Activated CD4-positive, alpha-beta T cell treated with anti-CD3 and anti-CD28 coated beads, Interleukin-2, amount 50 U/mL, for 48 hours (primary cell): ENCODE measurements at regions not wholly inside any gene's neighbourhood (a gene's known extent, or its start where the extent isn't known, plus 50 kb on each side); places are given as distances from the start of the nearest gene placed in this dataset.

ENCODE experiments used
- DNase-seq, 2 experiments: peaks; one replicate each; pipeline ENCODE4 v3.0.0-alpha.2; 2020

- DNase-seq: no peak
These were observed 472.7 kb upstream of the NR2F2 start for GRCh38 chr15:95857758-95858157.

DNA sequence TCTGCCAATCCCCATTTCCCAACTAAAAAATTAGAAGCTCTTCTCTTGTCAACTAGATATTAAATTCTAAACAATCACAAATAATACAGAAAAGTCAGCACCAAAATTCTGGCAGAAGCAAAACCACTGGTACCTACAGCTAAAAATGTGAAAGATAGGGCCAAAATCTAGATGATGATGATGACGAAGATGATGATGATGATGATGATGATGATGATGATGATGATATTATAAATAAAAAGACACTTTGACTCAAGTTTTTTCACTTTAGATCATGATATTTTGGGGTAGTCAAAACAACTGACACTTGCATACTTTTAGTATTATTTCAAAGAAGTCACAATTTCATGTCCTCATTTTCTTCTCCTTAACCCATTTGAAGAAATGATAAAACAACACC is 470.1 kb upstream of the NR2F2 start:
- no peak for DNase-seq

DNA sequence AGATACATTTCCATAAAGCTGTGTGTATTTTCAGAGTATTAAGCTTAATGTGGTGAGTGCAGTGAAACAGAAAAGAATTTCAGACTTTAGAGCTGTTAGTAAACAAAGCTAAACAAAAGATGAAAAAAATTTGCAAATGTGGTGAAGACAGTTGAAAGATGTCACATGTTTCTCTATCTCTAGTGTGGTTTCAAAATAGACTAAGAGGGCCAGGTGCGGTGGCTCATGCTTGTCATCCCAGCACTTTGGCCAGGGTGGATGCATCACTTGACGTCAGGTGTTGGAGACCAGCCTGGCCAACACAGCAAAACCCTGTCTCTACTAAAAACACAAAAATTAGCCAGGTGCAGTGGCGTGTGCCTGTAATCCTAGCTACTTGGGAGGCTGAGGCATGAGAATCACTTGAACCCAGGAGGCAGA is 466.0 kb upstream of the NR2F2 start:
- DNase-seq: no peak

- no peak for DNase-seq
These were observed 465.2 kb upstream of the NR2F2 start for GRCh38 chr15:95865330-95865739.

DNA sequence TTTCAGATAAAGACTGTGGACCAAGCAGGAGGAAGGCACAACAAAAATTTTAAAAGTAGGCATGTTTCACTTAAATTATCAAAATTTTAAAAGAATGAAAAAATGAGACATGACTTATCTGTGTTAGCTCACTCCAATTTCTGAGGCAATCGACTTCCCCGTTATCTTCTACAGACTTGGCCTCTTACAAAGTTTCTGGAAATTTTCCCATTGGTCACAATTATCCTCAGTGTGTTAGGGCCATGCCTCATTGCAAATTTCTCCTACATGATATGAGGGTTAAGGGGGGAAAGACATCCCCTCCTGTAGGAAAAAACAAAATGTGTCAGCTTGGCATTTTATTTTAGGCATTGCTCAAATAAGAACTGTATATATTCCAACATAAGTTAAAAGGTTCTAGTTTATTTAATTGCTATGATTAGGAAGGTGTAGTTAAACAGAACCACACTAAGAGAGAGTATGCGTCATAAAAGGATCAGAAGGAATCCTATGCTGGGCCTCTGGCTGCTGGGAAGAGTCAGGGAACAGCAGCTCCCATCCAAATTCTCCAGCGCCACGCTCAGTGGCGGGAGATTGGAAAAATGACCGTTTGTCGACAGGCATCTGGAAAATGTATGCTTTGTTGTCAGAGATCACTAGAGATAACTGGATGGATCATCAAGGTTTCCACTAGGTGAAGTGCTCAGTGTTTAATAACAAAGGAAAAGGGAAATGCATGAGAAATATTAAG is 463.6 kb upstream of the NR2F2 start:
- no peak for DNase-seq

DNA sequence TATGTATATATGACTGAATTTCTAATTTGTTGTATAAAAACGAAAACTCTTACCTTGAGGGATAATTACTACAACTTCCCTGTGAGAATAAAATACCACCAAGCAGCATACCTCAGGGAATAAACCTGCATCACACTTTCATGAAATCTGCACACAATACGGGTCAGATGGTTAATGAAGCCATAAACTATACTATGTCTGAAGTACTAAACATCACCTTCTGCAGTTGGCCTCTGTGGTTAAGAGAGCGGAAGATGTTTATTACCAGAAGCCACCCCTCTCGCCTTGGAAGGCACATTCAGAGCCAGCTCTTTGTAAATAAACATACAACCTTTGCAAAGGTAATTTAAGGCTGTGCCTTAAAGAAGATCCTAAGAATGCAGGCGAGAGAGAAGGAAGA is 462.1 kb upstream of the NR2F2 start:
- no peak for DNase-seq

GRCh38 chr15:95868970-95869369 is 461.5 kb upstream of the NR2F2 start:
- no peak for DNase-seq

- no peak for DNase-seq
These were observed 460.6 kb upstream of the NR2F2 start for GRCh38 chr15:95869920-95870319.

- DNase-seq: no peak
These were observed 458.1 kb upstream of the NR2F2 start for GRCh38 chr15:95872366-95872771.

- DNase-seq: no peak
These were observed 455.9 kb upstream of the NR2F2 start for GRCh38 chr15:95874637-95875036.

GRCh38 chr15:95875121-95875643 is 455.3 kb upstream of the NR2F2 start:
- DNase-seq: no peak

- no peak for DNase-seq
These were observed 450.4 kb upstream of the NR2F2 start for GRCh38 chr15:95880031-95880570.

GRCh38 chr15:95880630-95881029 is 449.9 kb upstream of the NR2F2 start:
- no peak for DNase-seq

DNA sequence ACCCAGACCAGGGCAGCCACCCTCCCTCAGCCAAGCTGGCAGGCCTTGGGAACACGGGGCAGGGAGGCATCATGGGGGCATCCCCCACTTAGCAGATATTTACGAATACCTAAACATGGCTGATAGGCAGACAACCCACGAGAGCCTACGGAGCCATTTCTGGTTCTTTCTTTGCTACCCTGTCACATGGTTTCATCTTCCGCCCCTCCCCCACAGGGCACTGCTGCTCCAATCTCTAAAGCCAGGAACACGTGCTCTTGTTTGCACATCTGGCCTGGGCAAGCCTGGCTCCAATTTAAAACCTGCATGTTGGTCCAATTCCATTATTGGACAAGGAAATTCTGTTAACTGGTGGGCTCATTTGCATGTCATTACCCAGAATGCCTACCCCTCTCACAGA is 447.4 kb upstream of the NR2F2 start:
- DNase-seq: no peak

DNA sequence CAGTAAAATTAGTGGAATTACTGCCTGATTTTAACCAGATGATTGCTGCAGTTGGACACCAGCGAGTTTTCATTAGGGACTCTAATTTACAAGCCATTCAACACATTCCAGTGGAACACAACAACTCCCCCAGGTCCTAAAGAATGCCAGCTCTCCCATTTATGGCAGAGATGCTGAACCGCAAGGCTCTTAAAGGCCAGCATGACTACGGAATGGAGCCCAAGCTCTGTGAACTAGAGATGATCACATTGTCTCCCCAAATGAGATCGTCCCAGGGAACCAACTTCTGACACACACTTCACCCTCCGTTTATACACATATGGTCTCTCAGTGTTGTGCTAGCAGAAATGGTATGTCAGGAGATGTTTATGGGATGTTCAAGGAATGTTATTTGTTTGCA is 446.2 kb upstream of the NR2F2 start:
- no peak for DNase-seq

GRCh38 chr15:95887666-95888390 is 442.7 kb upstream of the NR2F2 start:
- DNase-seq: no peak

DNA sequence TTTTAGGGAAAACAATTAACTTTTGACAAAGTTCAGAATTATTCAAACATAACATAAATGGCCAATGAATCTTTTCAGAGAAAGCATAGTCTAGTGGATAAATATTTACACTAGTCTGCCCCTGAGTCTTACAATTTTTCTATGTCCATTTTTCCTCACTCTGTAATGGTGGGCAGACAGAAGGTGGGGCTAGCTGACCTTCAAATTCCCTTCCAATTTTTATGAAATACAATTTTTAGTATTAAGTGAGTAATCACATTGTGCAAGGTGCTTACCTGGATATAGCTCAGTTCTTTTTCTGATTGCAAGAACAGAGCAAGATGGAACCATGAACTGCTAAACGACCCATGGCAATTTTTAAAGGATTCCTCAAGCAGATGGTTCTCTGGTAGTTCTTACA is 441.7 kb upstream of the NR2F2 start:
- DNase-seq: no peak

DNA sequence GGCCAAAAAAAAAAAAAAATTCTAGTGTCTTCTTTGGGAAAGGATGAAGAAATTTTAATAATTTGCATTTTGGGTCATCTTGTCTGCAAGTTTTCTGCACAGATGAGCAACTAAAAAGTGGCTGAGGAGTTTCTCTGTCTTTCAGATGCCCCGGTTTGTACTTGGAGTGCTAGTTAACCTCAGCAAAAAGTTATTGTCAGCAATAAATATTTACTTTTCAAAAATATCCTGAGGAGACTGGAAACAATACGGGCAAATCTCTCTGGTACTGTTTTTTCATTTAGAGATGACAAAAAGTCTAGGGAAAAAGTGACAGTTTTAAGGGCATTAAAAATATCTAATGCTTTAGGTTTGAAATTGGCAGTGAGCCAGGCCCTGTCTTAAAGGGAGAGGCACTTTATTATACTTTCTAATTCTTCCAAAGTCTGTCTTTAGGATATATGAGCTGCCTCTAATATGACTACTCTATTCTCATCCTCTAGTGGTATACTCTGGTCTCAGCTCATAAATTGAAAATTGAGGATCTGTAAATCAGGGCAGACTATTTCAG is 436.0 kb upstream of the NR2F2 start:
- no peak for DNase-seq

DNA sequence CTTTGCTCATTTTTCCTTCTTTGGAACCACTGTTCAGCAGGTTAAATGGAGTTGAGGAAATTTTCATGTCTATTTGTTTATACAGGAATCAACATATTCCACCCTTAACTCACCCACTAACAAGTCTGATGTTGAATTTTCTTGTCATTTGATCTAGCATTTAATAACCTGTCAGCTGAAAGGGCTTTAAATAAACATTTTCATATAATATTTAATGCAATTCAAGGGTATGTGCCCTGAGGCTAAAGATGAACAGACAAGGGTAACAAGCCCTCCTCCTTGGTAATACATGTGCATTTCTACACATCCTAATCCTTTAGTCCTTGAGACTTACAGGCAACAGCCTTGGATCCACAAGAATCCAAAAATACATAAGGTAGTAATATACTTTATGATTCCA is 435.0 kb upstream of the NR2F2 start:
- DNase-seq: no peak

DNA sequence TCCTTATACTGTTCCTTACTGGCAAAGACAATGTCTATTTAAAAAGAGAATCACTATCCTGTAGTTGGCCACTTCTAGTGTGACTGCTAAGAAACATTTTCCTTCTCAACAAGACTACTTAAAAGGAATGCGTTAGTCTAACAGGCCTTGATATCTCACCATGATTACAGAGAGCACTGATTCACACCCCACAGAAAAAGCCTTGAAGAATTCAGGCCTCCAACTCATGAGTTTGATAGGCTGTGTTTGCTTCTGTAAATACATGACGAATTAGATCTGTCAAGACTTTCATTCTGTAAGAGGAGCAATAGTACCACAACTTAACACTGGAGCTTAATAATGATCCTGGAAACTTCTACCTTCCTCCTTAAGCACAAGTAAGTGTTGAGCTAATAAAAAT is 432.8 kb upstream of the NR2F2 start:
- DNase-seq: no peak

- no peak for DNase-seq
These were observed 431.7 kb upstream of the NR2F2 start for GRCh38 chr15:95898761-95899160.

DNA sequence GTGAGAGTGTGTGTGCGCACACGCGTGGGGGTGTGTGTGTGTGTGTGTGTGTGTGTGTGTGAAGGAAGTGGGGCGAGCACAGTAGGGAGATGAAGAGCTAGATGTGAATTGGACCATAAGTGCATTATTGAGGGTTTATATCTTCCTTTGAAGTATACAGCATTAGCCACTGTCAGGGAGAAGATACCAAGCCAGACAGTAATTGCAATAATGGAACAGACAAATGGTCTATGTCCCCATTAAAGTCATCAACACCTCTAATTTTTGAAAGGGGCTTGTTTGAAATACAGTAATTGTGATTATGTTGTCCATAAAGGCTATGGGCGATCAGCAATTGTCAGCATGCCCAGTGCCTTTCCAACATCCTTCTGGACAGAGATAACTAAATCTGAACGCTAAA is 429.2 kb upstream of the NR2F2 start:
- DNase-seq: no peak

- DNase-seq: no peak
These were observed 427.9 kb upstream of the NR2F2 start for GRCh38 chr15:95902606-95903005.

GRCh38 chr15:95903352-95903751 is 427.1 kb upstream of the NR2F2 start:
- DNase-seq: no peak
